ENCODE measurements at regions not wholly inside any gene's neighbourhood (a gene's known extent, or its start where the extent isn't known, plus 50 kb on each side); places are given as distances from the start of the nearest gene placed in this dataset.

DNA sequence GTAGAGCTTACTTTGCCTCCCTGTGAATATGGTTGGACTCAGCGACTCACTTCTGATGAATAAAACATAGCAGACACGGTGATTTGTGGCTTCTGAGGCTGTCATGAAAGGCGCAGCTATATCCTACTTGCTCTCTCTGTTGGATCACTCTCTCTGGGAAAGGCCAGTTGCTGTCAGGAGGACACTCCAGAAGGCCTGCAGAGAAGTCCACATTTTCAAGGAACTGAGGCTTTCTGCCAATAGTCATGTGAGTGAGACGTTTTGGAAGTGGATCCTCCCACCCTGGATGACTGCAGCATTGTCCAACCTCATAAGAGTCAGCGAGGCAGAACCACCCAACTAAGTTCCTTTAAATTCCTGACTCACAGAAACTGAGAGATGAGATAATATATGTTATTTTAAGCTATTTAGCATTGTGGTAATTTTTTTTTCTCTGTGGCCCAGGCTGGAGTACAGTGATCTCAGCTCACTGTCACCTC is 156.0 kb upstream of the MAST4 start:
- no peak for TF ChIP-seq POLR2AphosphoS5 (IDR thresholded peaks at IDR 0.05; ENCODE audit: low read depth, low read length)
- TF ChIP-seq CTCF (IDR thresholded peaks at IDR 0.05) = no peak
- no peak for TF ChIP-seq REST (IDR thresholded peaks at IDR 0.05; ENCODE audit: low read depth, low read length)
- no peak for TF ChIP-seq MXI1 (IDR thresholded peaks at IDR 0.05; ENCODE audit: low read depth, low read length)
- no peak for TF ChIP-seq RFX5 (IDR thresholded peaks at IDR 0.05; ENCODE audit: low read length)
- no peak for TF ChIP-seq FOSL2 (IDR thresholded peaks at IDR 0.05; ENCODE audit: borderline replicate concordance, low read depth)
